ENCODE measurements at regions not wholly inside any gene's neighbourhood (a gene's known extent, or its start where the extent isn't known, plus 50 kb on each side); places are given as distances from the start of the nearest gene placed in this dataset.
A peak's percentile ranks its signal among the peaks of the same experiment; 100 is the strongest.

GRCh38 chr5:50962934-50963872, 296.8 kb downstream of the PARP8 start:
- DNase-seq (ENCODE audit: extremely low spot score, unreplicated experiment), result peak; percentile 89
- H3K27me3 Mint-ChIP-seq, result peaks cover 70% of the 10 kb centered on the region
- H3K9me3 Mint-ChIP-seq, result no peaks in the 10 kb centered on the region
- no peaks in the 10 kb centered on the region for H3K36me3 Mint-ChIP-seq
- peaks cover 27% of the 10 kb centered on the region for H3K4me1 Mint-ChIP-seq (ENCODE audit: unreplicated experiment)
- peak overlapping the region; percentile 8 for H3K27ac Mint-ChIP-seq
- peak overlapping the region; percentile 91 for H3K4me3 Mint-ChIP-seq
- peak; percentile 97 for TF ChIP-seq CTCF (conservative IDR thresholded peaks at IDR 0.05)

- DNase-seq (ENCODE audit: extremely low spot score, unreplicated experiment), result no peak
- no peak for TF ChIP-seq CTCF (conservative IDR thresholded peaks at IDR 0.05)
- H3K27me3 Mint-ChIP-seq, result peaks cover 75% of the 10 kb centered on the region
- H3K9me3 Mint-ChIP-seq, result no peaks in the 10 kb centered on the region
- peak overlapping the region; percentile 19 for H3K27ac Mint-ChIP-seq
- no peaks in the 10 kb centered on the region for H3K36me3 Mint-ChIP-seq
- H3K4me1 Mint-ChIP-seq (ENCODE audit: unreplicated experiment), result peaks cover 36% of the 10 kb centered on the region
- H3K4me3 Mint-ChIP-seq, result peak overlapping the region; percentile 86
These were observed 297.7 kb downstream of the PARP8 start for GRCh38 chr5:50963971-50964745.

- Mint-ChIP-seq H3K9me3 (no peaks in the 10 kb centered on the region), H3K27me3 (peaks cover 83% of the 10 kb centered on the region), H3K27ac (no peak overlapping the region), H3K36me3 (no peaks in the 10 kb centered on the region), H3K4me1 (ENCODE audit: unreplicated experiment) (peaks cover 43% of the 10 kb centered on the region), H3K4me3 (peak overlapping the region; percentile 86)
- no peak for DNase-seq (ENCODE audit: extremely low spot score, unreplicated experiment)
- no peak for TF ChIP-seq CTCF (conservative IDR thresholded peaks at IDR 0.05)
These were observed 298.6 kb downstream of the PARP8 start for GRCh38 chr5:50964746-50965653.

- no peaks in the 10 kb centered on the region for H3K9me3 Mint-ChIP-seq
- DNase-seq (ENCODE audit: extremely low spot score, unreplicated experiment), result no peak
- H3K4me3 Mint-ChIP-seq, result peak overlapping the region; percentile 81
- H3K4me1 Mint-ChIP-seq (ENCODE audit: unreplicated experiment), result peaks cover 46% of the 10 kb centered on the region
- H3K36me3 Mint-ChIP-seq, result no peaks in the 10 kb centered on the region
- H3K27me3 Mint-ChIP-seq, result peaks cover 84% of the 10 kb centered on the region
- no peak overlapping the region for H3K27ac Mint-ChIP-seq
- TF ChIP-seq CTCF (conservative IDR thresholded peaks at IDR 0.05), result no peak
These were observed 299.4 kb downstream of the PARP8 start for GRCh38 chr5:50965654-50966375.

Measured in type B pancreatic cell (in vitro differentiated cells).